WTC11 (cell line): ENCODE measurements at regions not wholly inside any gene's neighbourhood (a gene's known extent, or its start where the extent isn't known, plus 50 kb on each side); places are given as distances from the start of the nearest gene placed in this dataset.

Experiments used
- ATAC-seq: fragments of 200-7000 bp; cut with Tn5 transposase; 2 replicates; pipeline ENCODE4 v1.10.0; 2021; ENCODE audit warnings: mild to moderate bottlenecking, moderate library complexity
- CTCF ChIA-PET: fragments of 300-600 bp; sonication (Branson Sonifier 250); formaldehyde crosslinking; loops from one replicate; lab custom pipeline; 2021; ENCODE audit warnings: antibody characterized with exemption; lab: Charles Lee
- POLR2A ChIA-PET: fragments of 350-600 bp; sonication (Branson Sonifier 250); formaldehyde crosslinking; loops from one replicate; lab custom pipeline; 2021; ENCODE audit warnings: antibody characterized with exemption; lab: Charles Lee
- DNase-seq: peaks from one replicate; pipeline ENCODE4 v3.0.0; 2021; ENCODE audit warnings: low spot score
- H3K27ac Mint-ChIP-seq: 2 replicates; pipeline ENCODE4 v1.8.0; 2021; ENCODE audit warnings: mixed read lengths
- H3K27me3 Mint-ChIP-seq: 2 replicates; pipeline ENCODE4 v1.8.0; 2021; ENCODE audit warnings: low read depth, mild to moderate bottlenecking, moderate library complexity, mixed read lengths
- H3K36me3 Mint-ChIP-seq: 2 replicates; pipeline ENCODE4 v1.8.0; 2021; ENCODE audit warnings: mixed read lengths
- H3K4me1 Mint-ChIP-seq: 2 replicates; pipeline ENCODE4 v1.8.0; 2022; ENCODE audit warnings: mixed read lengths
- H3K4me3 Mint-ChIP-seq: 2 replicates; pipeline ENCODE4 v1.8.0; 2021; ENCODE audit warnings: mild to moderate bottlenecking, moderate library complexity, mixed read lengths
- H3K9me3 Mint-ChIP-seq: 2 replicates; pipeline ENCODE4 v1.8.0; 2021; ENCODE audit warnings: mixed read lengths
- ATF1 ChIP-seq: sonication (generic); formaldehyde crosslinking; IDR thresholded peaks from 2 replicates; pipeline ENCODE4 v1.8.1; 2023; ENCODE audit warnings: mild to moderate bottlenecking, moderate library complexity, missing genetic modification reagents
- E2F1 ChIP-seq: sonication (generic); formaldehyde crosslinking; IDR thresholded peaks from 2 replicates; pipeline ENCODE4 v1.8.0; 2022; ENCODE audit warnings: mild to moderate bottlenecking, missing genetic modification reagents
- EMX1 ChIP-seq: fragments of 250-450 bp; sonication (Bioruptor Pico); IDR thresholded peaks from 2 replicates; pipeline ENCODE4 v1.8.0; 2021; ENCODE audit warnings: mild to moderate bottlenecking
- ERG ChIP-seq: fragments of 250-450 bp; sonication (Bioruptor Pico); IDR thresholded peaks from 2 replicates; pipeline ENCODE4 v1.8.0; 2021; ENCODE audit warnings: mild to moderate bottlenecking
- GABPB1 ChIP-seq: sonication (generic); formaldehyde crosslinking; IDR thresholded peaks from 2 replicates; pipeline ENCODE4 v1.8.1; 2023; ENCODE audit warnings: mild to moderate bottlenecking, missing genetic modification reagents
- KAT7 ChIP-seq: sonication (generic); formaldehyde crosslinking; IDR thresholded peaks from 2 replicates; pipeline ENCODE4 v1.8.1; 2023; ENCODE audit warnings: missing genetic modification reagents, mild to moderate bottlenecking, borderline replicate concordance
- MAX ChIP-seq: sonication (generic); formaldehyde crosslinking; IDR thresholded peaks from 2 replicates; pipeline ENCODE4 v1.8.0; 2022; ENCODE audit warnings: mild to moderate bottlenecking, missing genetic modification reagents
- PRDM15 ChIP-seq: sonication (generic); formaldehyde crosslinking; IDR thresholded peaks from 2 replicates; pipeline ENCODE4 v1.8.0; 2022; ENCODE audit warnings: missing genetic modification reagents
- RELA ChIP-seq: sonication (generic); formaldehyde crosslinking; IDR thresholded peaks from 2 replicates; pipeline ENCODE4 v1.8.1; 2022; ENCODE audit warnings: missing genetic modification reagents, mild to moderate bottlenecking, borderline replicate concordance
- SOX15 ChIP-seq: fragments of 250-450 bp; sonication (Bioruptor Pico); IDR thresholded peaks from 2 replicates; pipeline ENCODE4 v1.9.0; 2021; ENCODE audit warnings: mild to moderate bottlenecking
- TEAD4 ChIP-seq: sonication (generic); formaldehyde crosslinking; IDR thresholded peaks from 2 replicates; pipeline ENCODE4 v1.8.0; 2022; ENCODE audit warnings: mild to moderate bottlenecking, missing genetic modification reagents
- TP53 ChIP-seq: sonication (generic); formaldehyde crosslinking; IDR thresholded peaks from 2 replicates; pipeline ENCODE4 v1.8.1; 2023; ENCODE audit warnings: mild to moderate bottlenecking, missing genetic modification reagents
- ZMAT4 ChIP-seq: fragments of 250-450 bp; sonication (Bioruptor Pico); IDR thresholded peaks from 2 replicates; pipeline ENCODE4 v1.9.0; 2021; ENCODE audit warnings: mild to moderate bottlenecking
- ZNF138 ChIP-seq: sonication (generic); formaldehyde crosslinking; conservative IDR thresholded peaks from 2 replicates; pipeline ENCODE4 v1.8.1; 2022; ENCODE audit warnings: mild to moderate bottlenecking, moderate library complexity, missing genetic modification reagents
- ZNF232 ChIP-seq: sonication (generic); formaldehyde crosslinking; IDR thresholded peaks from 2 replicates; pipeline ENCODE4 v1.8.0; 2022; ENCODE audit warnings: mild to moderate bottlenecking, missing genetic modification reagents
- ZNF425 ChIP-seq: fragments of 250-450 bp; sonication (Bioruptor Pico); conservative IDR thresholded peaks from 2 replicates; pipeline ENCODE4 v1.9.0; 2021; ENCODE audit warnings: mild to moderate bottlenecking

GRCh38 chr4:85147481-85148076 lies 181.1 kb upstream of the WDFY3 start (continued):
- TF ChIP-seq ZMAT4, result no peak

- ChIA-PET POLR2A (no interaction called here), CTCF (interaction anchor here (2.2 kb wide), 1 partner anchor 22 kb away, joined by 6 read pairs; no protein-coding TSS in a partner anchor)
- H3K4me1 Mint-ChIP-seq, result 0 out of 2 replicates have a peak, but pooled peaks cover 4% of the 10 kb centered on the region
- ATAC-seq (no peak), DNase-seq (no peak)
- TF ChIP-seq ATF1 (CRISPR knock-in tag), result no peak
- no peak for TF ChIP-seq ZNF425 (CRISPR knock-in tag)
- no peak for TF ChIP-seq RELA (CRISPR knock-in tag)
- no peak for TF ChIP-seq PRDM15 (CRISPR knock-in tag)
- TF ChIP-seq ZNF138, result no peak
- H3K27me3 Mint-ChIP-seq, result no peaks in the 10 kb centered on the region; the same call in 1 of the 2 replicates
- no peak overlapping the region for H3K4me3 Mint-ChIP-seq
- H3K27ac Mint-ChIP-seq, result no peak overlapping the region
- no peaks in the 10 kb centered on the region for H3K36me3 Mint-ChIP-seq
- no peaks in the 10 kb centered on the region for H3K9me3 Mint-ChIP-seq
Observed at GRCh38 chr4:85149676-85150075, 183.2 kb upstream of the WDFY3 start.

GRCh38 chr4:85151371-85151770 lies 184.9 kb upstream of the WDFY3 start:
- H3K36me3 Mint-ChIP-seq, result no peaks in the 10 kb centered on the region
- DNase-seq (no peak), ATAC-seq (no peak)
- H3K27me3 Mint-ChIP-seq, result no peaks in the 10 kb centered on the region; the same call in 1 of the 2 replicates
- TF ChIP-seq GABPB1 (CRISPR knock-in tag), result no peak
- no peak for TF ChIP-seq ZNF232
- TF ChIP-seq EMX1 (CRISPR knock-in tag), result no peak
- no peak for TF ChIP-seq TEAD4 (CRISPR knock-in tag)
- no peak for TF ChIP-seq E2F1 (CRISPR knock-in tag)
- no peak for TF ChIP-seq TP53
- TF ChIP-seq MAX (CRISPR knock-in tag), result no peak
- TF ChIP-seq SOX15, result no peak
- TF ChIP-seq KAT7 (CRISPR knock-in tag), result no peak
- TF ChIP-seq ERG (CRISPR knock-in tag), result no peak
- ChIA-PET CTCF (interaction anchor here (1.7 kb wide), 1 partner anchor 67 kb away, joined by 5 read pairs; no protein-coding TSS in a partner anchor), POLR2A (no interaction called here)
- H3K9me3 Mint-ChIP-seq, result no peaks in the 10 kb centered on the region
- no peak overlapping the region for H3K27ac Mint-ChIP-seq
- H3K4me1 Mint-ChIP-seq, result 0 out of 2 replicates have a peak, but pooled peaks cover 4% of the 10 kb centered on the region
- no peak overlapping the region for H3K4me3 Mint-ChIP-seq
